ENCODE measurements at regions not wholly inside any gene's neighbourhood (a gene's known extent, or its start where the extent isn't known, plus 50 kb on each side); places are given as distances from the start of the nearest gene placed in this dataset.

- TF ChIP-seq CTCF (IDR thresholded peaks at IDR 0.05; ENCODE audit: insufficient read depth, missing control alignments) = no peak
- FAIRE-seq (no peak), DNase-seq (ENCODE audit: insufficient read length, low spot score) (no peak)
These were observed 229.0 kb upstream of the IPO5 start for GRCh38 chr13:97724450-97724849.

GRCh38 chr13:97726664-97727280 is 226.7 kb upstream of the IPO5 start:
- no peak for TF ChIP-seq CTCF (IDR thresholded peaks at IDR 0.05; ENCODE audit: insufficient read depth, missing control alignments)
- FAIRE-seq = no peak
- no peak for DNase-seq (ENCODE audit: insufficient read length, low spot score)

GRCh38 chr13:97727991-97728390 is 225.5 kb upstream of the IPO5 start:
- no peak for DNase-seq (ENCODE audit: insufficient read length, low spot score)
- FAIRE-seq = no peak
- no peak for TF ChIP-seq CTCF (IDR thresholded peaks at IDR 0.05; ENCODE audit: insufficient read depth, missing control alignments)

- no peak for FAIRE-seq
- no peak for TF ChIP-seq CTCF (IDR thresholded peaks at IDR 0.05; ENCODE audit: insufficient read depth, missing control alignments)
- DNase-seq (ENCODE audit: insufficient read length, low spot score) = no peak
These were observed 217.0 kb upstream of the IPO5 start for GRCh38 chr13:97736436-97736835.

GRCh38 chr13:97742084-97742483 is 211.4 kb upstream of the IPO5 start:
- DNase-seq (ENCODE audit: insufficient read length, low spot score) (no peak), FAIRE-seq (no peak)
- TF ChIP-seq CTCF (IDR thresholded peaks at IDR 0.05; ENCODE audit: insufficient read depth, missing control alignments) = no peak

- FAIRE-seq (no peak), DNase-seq (ENCODE audit: insufficient read length, low spot score) (no peak)
- no peak for TF ChIP-seq CTCF (IDR thresholded peaks at IDR 0.05; ENCODE audit: insufficient read depth, missing control alignments)
These were observed 209.5 kb upstream of the IPO5 start for GRCh38 chr13:97743938-97744337.

- FAIRE-seq (no peak), DNase-seq (ENCODE audit: insufficient read length, low spot score) (no peak)
- TF ChIP-seq CTCF (IDR thresholded peaks at IDR 0.05; ENCODE audit: insufficient read depth, missing control alignments) = no peak
These were observed 206.8 kb upstream of the IPO5 start for GRCh38 chr13:97746649-97747048.

Data from D721Med (cell line).